Fibroblast of skin of back (primary cell): ENCODE measurements at regions not wholly inside any gene's neighbourhood (a gene's known extent, or its start where the extent isn't known, plus 50 kb on each side); places are given as distances from the start of the nearest gene placed in this dataset.

Experiments
- DNase-seq: peaks from one replicate; pipeline ENCODE4 v3.0.0-alpha.2; 2013

GRCh38 chr13:23983671-23984070 lies 86.4 kb upstream of the C1QTNF9B start:
- no peak for DNase-seq

DNA sequence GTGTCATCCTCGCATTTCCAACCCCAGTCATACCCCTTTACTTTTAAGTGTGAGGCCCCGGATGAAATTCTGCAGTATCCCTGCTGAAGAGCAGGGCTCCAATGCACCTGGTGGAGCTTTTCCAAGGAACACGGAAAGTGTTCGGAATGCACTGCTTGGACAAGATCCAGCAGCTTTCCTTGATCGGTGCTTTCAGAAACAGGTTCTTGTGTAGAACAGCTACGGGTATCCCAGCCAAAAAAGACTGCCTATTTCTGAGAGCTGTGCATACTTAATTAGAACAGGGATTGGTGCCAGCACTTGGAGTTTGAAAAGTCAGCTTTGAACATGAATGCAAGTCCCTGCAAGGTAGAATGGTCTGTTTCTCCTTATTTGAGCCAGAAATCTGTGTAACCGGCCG lies 87.2 kb upstream of the C1QTNF9B start:
- DNase-seq, result no peak

- no peak for DNase-seq
Measured at GRCh38 chr13:23985060-23985459, 87.8 kb upstream of the C1QTNF9B start.

DNA sequence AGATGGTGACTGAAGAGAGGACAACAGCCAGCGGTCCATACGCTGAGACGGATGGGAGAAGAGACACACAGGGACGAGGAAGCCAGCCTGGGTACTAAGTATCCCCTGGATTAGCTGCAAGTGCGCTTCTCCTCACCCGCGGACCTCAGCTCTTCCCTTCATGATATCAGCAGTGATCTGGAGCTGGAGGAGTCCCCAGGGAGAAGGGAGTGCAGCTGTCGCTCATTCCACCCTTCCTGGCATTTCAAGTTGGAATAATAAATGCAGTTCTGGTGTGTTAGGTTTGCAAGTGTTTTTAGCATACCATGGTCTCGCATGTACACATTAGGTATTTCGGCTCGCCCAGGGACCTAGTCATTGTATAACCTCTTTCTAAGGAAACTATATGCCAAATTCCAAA lies 88.5 kb upstream of the C1QTNF9B start:
- DNase-seq, result peak; percentile 41

DNA sequence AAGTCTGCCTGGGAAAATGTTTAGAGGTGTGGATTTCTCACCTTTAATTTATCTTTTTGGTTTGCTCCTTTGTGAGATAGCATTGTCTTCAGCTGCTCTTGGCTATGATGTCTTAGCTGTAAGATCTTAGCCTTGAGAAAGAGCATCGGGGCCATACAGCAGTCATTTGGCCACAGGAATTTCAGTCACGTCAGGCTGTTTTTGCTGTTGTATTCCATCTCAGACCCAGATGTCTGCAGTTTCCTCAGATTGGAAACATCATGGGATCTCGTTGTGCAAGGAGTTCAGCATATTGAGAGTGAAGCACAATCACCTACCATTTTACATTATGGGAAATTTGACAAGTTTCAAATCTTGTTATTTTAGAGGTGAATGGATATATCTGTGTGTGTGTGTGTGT lies 89.3 kb upstream of the C1QTNF9B start:
- peak; percentile 90 for DNase-seq

DNA sequence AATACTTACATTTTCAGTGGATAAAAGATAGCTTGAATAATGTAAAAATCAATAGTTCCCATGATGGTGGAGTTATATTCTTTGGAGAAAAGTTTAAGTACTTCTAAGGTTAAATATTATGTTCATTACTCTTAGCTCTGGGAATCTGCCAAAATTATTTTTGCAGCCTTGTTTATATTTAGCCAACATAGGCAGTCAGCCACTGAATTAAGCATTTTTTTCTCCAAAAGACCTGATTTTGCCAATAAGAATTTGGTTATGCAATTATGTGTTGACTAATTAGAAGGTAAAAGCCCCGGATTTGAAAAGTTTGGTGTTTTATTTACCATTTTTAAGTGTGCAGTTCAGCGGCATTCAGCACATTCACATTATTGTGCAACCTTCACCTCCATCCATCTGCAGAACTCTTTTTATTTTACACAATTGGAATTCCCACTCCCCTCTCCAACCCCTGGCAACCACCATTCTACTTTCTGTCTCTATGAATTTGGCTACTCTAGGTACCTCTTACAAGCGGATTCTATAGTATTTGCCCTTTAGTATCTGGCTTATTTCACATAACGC lies 90.1 kb upstream of the C1QTNF9B start:
- DNase-seq, result peak; percentile 16

- peak; percentile 43 for DNase-seq
Measured at GRCh38 chr13:23988546-23989122, 91.3 kb upstream of the C1QTNF9B start.

DNA sequence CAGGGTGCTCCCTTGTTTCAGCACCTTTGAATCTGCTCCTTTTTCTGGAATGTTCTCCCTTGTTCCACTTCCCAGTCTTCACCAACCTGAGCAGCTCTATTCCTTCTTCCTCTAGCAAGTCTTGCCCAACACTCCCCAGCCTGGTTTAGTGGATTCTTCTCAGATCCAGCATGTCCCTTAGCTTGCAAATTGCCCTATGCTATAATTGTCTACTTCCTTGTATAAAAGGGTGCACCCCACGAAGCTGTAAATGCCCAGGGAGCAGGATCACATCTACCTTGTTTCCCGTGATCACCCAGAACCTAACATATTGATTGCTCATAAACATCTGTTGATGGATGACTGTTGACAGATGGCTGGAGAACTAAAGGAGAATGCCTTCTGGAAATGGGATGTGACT lies 93.2 kb upstream of the C1QTNF9B start:
- no peak for DNase-seq

DNA sequence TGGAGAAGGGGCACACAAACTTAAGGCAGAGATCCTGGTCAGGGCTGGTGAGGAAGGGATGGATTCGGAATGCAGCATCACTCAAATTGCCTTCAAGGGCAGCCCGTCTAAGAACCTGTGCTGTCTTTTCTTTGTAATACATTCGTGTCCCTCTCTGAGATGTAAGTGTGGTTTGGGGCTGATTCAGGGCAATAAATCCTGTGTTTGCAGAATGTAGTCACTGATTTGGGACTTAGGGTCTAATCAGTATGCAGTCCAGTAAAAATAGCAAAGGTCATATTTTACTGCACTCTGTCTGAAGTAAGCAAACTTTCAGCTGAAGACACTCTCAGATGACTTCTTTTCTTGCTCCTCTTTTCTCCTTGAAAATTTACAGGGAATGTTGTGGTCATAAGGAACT lies 93.8 kb upstream of the C1QTNF9B start:
- no peak for DNase-seq

DNA sequence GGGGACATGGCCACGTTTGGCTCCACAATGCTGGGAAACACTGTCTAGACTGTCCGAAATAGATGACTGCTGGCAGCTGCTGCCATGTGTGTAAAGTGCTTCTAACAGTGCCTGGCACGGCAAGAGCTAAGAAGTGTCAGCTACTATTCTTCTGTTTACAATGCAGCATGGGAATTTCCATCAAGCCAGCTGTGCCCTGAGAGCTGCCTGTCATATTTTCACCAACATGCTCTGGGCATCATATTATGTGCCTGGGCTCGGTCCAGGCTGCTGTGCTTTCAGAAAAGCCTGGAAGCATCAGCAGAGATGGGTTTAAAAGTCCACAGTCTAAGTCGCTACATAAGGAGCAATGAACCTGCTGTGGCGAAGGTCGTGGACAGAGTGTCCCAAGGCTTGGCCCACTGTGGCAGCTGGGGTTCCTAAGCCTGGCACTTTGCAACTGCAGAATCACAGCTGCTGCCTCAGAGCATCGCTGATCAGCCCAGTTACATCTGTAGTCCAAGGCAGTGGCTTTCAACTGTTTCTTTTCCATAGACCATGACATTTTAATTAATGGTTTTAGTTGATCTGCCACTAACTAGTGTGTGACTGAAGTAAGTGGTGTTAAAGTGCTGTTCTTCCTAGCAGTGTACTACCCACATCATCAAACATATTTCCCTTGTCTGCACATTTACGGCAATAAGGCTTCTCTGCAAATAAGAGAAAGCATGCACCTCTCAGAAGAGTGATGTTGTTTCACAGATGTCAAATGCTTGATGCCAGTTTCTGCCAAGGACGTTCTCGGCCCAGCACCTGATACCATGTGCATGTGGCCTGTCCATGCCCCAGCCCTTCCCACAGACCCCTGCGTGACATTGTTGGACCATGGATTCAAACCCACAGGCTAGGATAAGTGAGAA lies 95.7 kb upstream of the C1QTNF9B start:
- no peak for DNase-seq

DNA sequence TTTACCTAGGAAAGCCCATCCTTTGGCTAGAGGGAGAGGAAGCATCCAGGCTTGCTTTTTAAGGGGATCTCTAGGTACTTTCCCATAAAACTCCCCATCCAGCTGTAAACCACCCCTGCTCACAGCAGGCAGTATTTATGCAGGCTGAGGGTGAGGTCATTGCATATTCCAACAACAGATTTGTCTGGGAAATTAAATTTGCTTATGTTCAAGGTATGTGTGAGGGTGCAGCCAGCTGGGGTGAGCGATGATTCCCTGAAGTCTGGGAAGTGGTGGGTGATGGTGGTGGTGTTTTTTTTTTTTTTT lies 96.3 kb upstream of the C1QTNF9B start:
- peak; percentile 57 for DNase-seq

DNA sequence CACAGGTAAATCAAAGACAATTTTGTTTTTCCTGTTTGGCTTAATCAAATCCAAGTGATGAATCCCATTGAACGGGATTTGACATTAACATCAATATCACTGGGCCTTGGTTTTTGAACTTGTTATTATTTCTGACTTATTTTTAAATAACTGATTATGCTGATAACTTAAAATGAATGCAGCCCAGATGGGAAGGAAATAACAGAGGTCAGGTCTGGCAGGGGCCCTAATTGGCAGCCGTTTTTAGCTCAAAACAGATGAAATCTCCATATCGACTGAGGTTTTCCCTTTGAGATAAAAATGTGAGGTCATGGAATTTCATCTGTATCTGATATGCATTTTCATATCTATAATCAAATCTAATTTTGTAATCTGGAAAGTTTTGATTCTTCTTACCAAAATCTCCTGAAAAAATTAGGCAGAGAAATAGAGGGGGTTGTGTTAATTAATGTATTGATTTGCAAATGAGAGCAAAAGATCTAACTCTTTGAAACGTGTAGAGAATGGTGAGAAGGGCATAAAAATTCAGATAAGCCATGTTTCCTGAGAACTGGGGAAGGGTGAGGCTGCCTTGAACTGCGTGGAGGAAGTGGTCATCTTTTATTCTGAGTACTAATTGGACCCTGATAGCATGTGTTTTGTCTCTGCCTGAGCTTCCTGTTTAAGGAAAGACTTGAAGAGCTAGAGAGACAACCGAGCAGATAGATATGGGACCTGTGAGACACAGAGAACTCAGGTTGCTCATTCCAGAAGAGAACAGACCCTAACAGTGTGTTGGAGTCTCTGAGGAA lies 98.2 kb upstream of the C1QTNF9B start:
- no peak for DNase-seq

- no peak for DNase-seq
Measured at GRCh38 chr13:23996456-23996855, 99.2 kb upstream of the C1QTNF9B start.

DNA sequence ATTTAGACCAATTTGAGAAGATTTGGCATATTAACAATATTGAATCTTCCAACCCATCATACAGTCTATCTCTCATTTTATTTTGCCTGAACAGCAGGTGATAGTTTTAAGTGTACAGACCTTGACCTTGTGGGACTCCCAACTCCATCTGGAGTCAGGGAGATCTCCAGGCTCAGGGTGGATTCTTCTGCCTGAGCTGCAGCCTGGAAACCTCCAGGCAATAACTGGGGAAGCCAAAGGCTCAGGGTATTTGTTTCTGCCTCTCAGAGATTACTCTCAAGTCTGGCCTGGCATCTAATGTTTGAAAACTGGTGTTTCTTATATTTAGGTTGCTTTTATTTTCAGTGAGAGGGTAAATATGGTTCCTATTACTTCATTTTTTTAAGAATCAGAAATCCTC lies 102.1 kb upstream of the C1QTNF9B start:
- no peak for DNase-seq

- no peak for DNase-seq
Measured at GRCh38 chr13:24002206-24002815, 105.0 kb upstream of the C1QTNF9B start.

DNA sequence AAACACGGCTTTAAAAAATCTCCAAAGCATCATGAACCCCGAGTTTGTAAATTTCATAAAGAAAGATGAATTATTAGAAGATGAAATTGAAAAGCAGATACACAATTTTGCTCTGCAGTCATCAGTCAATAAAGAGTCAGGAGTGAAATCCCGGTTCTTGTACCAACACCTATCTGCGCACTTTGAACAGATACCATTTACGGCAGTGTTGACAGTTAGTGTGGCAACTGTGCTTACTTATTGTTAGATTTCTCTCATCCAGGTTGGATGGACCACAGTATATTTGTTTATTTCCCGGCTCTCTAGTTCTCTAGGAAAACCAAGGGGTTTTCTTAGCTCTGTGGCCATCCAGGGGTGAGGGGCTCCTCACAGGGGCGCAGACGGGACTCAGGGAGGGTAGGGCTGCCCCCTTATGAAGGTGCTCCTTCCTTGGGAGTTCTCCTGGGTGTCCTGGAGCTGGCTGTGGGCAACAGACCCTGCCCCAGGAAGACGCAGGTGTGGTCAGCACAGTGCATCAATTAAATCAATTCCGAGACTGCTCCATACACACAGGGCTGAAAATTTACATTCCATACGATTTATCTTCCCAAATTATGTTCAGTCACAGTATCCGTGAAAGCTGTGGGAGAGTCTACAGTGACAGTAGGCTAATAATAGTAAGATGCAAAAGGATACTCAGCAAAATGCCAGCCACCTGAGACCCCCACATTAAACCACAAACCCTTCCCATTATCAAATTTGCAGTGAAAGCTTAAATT lies 107.0 kb upstream of the C1QTNF9B start:
- DNase-seq, result no peak

GRCh38 chr13:24004971-24005370 lies 107.7 kb upstream of the C1QTNF9B start:
- DNase-seq, result no peak

GRCh38 chr13:24005755-24006281 lies 108.5 kb upstream of the C1QTNF9B start:
- DNase-seq, result peak; percentile 6

- no peak for DNase-seq
Measured at GRCh38 chr13:24006520-24007248, 109.4 kb upstream of the C1QTNF9B start.

DNA sequence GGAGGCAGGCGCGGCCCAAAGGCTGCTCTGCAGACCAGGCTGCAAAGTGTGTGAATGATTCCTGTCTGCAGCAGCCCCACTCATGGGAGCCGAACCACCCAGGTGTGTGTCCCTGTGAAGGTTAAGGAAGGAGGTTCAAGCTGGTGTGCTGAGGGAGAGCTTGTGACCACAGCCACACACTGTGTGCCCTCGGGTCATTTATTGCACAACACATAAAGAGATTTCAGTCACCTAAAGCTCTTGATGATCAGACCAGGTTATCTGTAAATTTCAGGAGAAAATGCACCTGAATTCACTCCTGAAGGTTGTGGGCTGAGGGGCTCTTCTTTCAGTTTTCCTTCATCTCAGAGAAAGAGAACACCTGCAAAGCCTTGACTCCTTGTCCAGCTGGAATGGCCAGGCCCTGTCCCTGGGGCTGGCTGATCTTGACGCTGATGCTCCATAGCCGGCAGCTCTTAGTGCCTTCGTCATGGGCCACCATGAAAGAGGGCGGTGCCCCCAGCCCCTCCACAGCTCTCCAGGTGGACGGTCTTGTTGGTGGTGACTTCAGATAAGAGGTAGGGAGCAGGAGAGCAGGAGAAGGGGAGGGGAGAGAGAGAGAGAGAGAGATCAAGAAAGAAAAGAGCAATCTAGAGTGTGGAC lies 110.8 kb upstream of the C1QTNF9B start:
- no peak for DNase-seq

DNA sequence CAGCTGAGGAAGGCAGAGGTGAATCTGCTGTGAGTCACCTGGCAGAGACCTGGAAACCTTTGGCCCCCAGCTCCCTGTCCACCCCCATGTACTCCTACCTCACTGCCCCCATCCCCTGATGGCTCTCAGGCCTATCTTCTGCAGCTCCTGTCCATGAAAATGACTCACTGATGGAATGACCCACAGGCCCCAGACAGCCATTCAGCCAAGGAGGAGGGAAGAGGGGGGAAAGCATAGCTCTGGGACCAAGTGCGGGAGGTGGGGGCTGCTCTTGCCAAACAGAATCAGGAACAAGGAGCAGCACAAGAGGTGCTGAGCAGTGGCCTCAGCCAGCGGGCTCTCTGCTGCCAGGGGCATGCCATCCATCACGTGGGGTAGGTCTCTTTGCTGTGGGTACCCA lies 111.4 kb upstream of the C1QTNF9B start:
- DNase-seq, result no peak
